GM18951 (cell line): ENCODE measurements at regions not wholly inside any gene's neighbourhood (a gene's known extent, or its start where the extent isn't known, plus 50 kb on each side); places are given as distances from the start of the nearest gene placed in this dataset.

Experiments used
- POLR2A ChIP-seq: IDR thresholded peaks from 4 replicates; pipeline ENCODE4 v1.6.1; 2011; ENCODE audit warnings: mild to moderate bottlenecking; ENCODE audit not compliant: insufficient read length, insufficient read depth; ENCODE audit errors: extremely low read depth
- in situ Hi-C: fragments of 300-500 bp; cut with MboI; formaldehyde crosslinking; loops from one replicate; pipeline ENCODE4 v1.12.0; 2022; ENCODE audit warnings: low sequenced_read_pairs, mixed read lengths, inconsistent platforms; ENCODE audit not compliant: unreplicated experiment

GRCh38 chr10:4692206-4692605 lies 133.8 kb upstream of the AKR1E2 start:
- in situ Hi-C loops, result no loop called here
- TF ChIP-seq POLR2A, result no peak

GRCh38 chr10:4691776-4692175 lies 134.2 kb upstream of the AKR1E2 start:
- TF ChIP-seq POLR2A, result no peak

GRCh38 chr10:4691301-4691700 lies 134.7 kb upstream of the AKR1E2 start:
- in situ Hi-C loops, result no loop called here

More at GRCh38 chr10:4691776-4692175, 134.2 kb upstream of the AKR1E2 start:
- in situ Hi-C loops, result no loop called here

GRCh38 chr10:4688601-4689000 lies 137.4 kb upstream of the AKR1E2 start:
- in situ Hi-C loops, result no loop called here

More at GRCh38 chr10:4691301-4691700, 134.7 kb upstream of the AKR1E2 start:
- TF ChIP-seq POLR2A, result no peak

GRCh38 chr10:4688168-4688567 lies 137.8 kb upstream of the AKR1E2 start:
- in situ Hi-C loops, result no loop called here

More at GRCh38 chr10:4688601-4689000, 137.4 kb upstream of the AKR1E2 start:
- no peak for TF ChIP-seq POLR2A

GRCh38 chr10:4687397-4687796 lies 138.6 kb upstream of the AKR1E2 start:
- in situ Hi-C loops, result no loop called here
- TF ChIP-seq POLR2A, result no peak

More at GRCh38 chr10:4688168-4688567, 137.8 kb upstream of the AKR1E2 start:
- TF ChIP-seq POLR2A, result no peak

GRCh38 chr10:4686644-4686996 lies 139.4 kb upstream of the AKR1E2 start:
- no peak for TF ChIP-seq POLR2A
- in situ Hi-C loops, result no loop called here

- in situ Hi-C loops, result no loop called here
- no peak for TF ChIP-seq POLR2A
These were observed 139.9 kb upstream of the AKR1E2 start for GRCh38 chr10:4685904-4686643.

GRCh38 chr10:4685491-4685890 lies 140.5 kb upstream of the AKR1E2 start:
- in situ Hi-C loops, result no loop called here
- no peak for TF ChIP-seq POLR2A

GRCh38 chr10:4684434-4684833 lies 141.6 kb upstream of the AKR1E2 start:
- no peak for TF ChIP-seq POLR2A
- in situ Hi-C loops, result no loop called here

GRCh38 chr10:4683838-4684237 lies 142.2 kb upstream of the AKR1E2 start:
- in situ Hi-C loops, result no loop called here
- TF ChIP-seq POLR2A, result no peak

GRCh38 chr10:4683137-4683536 lies 142.9 kb upstream of the AKR1E2 start:
- in situ Hi-C loops, result no loop called here

GRCh38 chr10:4678951-4679671 lies 146.9 kb upstream of the AKR1E2 start:
- no peak for TF ChIP-seq POLR2A
- in situ Hi-C loops, result no loop called here

More at GRCh38 chr10:4683137-4683536, 142.9 kb upstream of the AKR1E2 start:
- TF ChIP-seq POLR2A, result no peak
